Fibroblast of skin of right biceps (primary cell): ENCODE measurements at regions not wholly inside any gene's neighbourhood (a gene's known extent, or its start where the extent isn't known, plus 50 kb on each side); places are given as distances from the start of the nearest gene placed in this dataset.

ENCODE experiments used
- DNase-seq: peaks from one replicate; pipeline ENCODE4 v3.0.0-alpha.2; 2013

- no peak for DNase-seq
These were observed 133.4 kb downstream of the OLFM1 start for GRCh38 chr9:135220601-135221575.

DNA sequence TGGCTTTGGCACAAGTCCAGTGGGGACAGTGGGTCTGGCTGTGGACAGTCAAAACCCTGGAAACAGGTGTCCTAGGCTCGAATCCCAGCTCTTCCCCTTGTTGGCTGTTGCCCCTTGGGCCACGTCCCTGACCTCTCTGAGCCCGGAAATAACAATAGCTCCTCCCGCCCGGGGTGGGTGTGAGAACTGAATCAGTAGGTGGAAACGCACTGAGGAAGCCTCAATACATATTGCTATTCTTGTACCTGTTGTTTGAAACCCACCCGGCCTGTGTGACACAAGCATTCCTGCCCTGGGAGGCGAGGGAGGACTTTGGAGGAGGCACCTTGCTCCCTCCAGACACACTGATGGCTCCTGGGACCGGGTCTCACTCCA is 134.1 kb downstream of the OLFM1 start:
- DNase-seq = no peak

DNA sequence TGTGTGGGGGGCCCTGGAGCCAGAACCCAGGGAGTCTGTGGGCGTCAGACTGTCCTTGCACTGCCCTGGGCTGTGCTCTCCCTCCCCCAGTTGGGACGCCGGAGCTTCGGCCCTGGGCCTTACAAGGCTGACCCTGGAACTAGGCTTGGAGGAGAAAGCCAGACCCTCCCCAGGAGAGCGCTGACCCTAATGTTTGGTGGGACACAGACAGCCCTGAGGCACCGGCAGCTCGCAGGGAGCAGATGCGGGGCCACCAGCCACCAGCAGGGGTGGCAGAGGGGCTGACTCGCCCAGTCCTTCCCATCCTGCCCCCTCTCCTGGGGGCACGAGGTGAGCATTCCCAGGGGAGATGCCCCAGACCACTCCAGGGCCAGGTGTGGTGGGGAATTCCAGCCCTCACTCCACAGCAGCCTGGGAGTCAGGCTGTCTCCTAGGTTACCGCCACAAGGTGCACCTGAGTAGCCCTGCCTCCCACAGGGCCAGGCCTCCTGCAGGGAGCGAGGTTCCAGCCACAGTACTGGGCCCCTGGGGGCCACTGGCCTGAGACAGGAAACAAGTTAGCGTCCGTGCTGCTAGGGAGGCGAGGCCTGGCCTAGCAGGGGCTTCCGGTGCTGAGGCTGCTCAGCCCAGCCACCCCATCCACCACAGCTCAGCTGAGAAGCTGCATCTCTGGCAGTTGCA is 134.6 kb downstream of the OLFM1 start:
- DNase-seq = no peak

DNA sequence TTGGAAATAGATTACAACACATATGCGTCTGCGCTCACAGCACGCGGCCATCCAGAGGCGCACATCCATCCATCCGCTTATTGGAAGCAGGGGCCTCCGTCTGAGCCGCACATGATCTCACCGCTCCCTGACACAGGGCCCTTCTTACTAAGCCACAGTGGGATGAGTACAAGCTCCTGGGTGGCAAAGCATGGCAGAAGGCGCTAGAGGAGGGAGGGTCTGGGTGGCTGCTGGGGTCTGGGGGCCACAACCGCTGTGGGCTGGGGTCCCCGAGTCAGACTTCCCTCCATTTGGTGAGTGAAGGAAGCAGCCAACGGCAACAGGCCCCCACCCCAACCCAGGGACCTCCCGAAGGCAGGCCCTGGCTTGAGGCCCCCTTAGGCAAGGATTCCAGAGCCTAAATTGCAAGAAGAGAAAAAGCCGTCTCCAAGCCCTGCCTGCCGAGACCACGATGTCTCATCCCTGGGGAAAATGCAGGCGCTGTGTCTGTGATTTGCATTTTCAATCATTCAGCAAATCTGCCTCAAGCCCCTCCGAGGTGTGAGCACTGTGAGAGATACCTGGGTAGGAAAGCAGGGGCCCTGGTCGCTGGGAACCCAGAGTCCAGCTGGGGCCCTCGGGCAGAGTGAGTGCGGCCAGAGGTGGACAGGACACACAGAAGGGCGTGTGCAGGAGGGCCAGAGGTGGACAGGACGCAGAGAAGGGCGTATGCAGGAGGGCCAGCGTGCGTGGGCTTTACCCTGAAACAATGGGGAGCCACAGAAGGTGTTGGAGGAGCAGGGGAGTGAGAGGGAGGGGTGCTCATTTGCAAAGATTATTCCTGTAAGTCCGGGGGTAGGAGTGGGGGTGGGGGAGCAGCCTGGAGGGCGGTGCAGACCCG is 135.7 kb downstream of the OLFM1 start:
- DNase-seq = no peak

DNA sequence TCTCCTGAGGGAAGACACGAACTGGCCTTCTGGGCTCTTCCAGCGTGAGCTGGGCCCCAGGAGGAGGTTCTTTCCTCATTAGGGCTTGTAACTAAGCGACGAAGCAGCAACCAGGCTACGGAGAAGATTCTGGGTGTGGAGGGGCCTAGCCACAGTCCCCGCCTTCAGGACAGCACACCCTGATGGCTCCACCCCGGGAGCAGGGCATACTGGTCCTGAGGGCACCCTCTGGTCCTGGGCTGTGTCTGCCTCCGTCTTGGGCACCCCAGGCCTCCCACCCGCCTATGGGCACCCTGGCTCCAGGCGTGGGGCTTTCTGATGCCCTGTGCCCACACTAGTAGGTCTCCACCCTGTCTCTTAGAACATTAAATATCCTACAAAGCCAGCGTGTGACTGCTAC is 136.4 kb downstream of the OLFM1 start:
- DNase-seq = no peak

GRCh38 chr9:135224286-135224877 is 136.9 kb downstream of the OLFM1 start:
- no peak for DNase-seq

GRCh38 chr9:135224921-135225541 is 137.6 kb downstream of the OLFM1 start:
- no peak for DNase-seq

DNA sequence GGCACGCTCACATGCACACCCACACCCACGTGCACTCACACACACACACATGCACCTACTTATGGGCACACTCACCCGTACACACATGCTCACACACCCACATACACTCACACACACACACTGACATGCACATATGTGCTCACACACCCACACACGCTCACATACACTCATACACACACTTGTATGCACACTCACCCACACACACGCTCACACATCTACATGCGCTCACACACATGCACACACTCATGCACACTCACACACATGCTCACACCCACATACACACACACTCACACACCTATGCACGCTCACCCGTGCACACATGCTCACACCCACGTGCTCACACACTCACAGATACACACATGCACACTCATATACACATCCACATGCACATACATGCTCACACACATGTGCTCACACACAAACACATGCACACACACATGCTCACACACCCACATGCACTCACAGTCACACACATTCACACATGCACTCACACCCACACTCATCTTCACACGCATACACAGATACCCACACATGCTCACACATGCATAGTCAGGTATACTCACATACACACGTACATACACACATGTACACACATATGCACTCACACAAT is 138.3 kb downstream of the OLFM1 start:
- DNase-seq = no peak

DNA sequence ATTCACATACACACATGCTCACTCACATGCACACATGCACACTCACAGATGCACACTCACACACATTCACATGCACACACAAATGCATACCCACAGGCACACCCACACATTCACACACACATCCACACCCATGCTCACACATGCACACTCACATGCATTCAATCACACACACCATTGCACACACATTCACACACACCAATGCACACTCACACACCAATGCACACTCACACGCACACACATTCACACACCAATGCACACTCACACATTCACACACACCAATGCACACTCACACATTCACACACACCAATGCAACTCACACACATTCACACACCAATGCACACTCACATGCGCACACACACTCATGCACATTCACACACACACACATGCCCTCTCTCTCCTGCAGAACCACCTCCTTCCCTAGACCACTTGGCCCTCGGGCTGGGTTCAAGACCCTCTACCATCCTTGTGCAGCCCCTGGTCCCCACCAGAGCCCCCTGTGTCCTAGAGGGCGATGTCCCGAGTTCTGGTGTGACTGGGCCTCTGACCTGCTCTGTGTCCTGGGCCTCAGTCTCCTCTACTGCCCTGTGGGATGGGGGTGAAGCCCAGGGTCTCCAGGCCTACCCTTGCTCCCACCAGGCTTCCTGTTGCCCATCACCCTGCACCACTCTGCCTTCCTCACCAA is 139.0 kb downstream of the OLFM1 start:
- DNase-seq = no peak

- DNase-seq = no peak
These were observed 140.3 kb downstream of the OLFM1 start for GRCh38 chr9:135227641-135228251.

- DNase-seq = no peak
These were observed 141.0 kb downstream of the OLFM1 start for GRCh38 chr9:135228345-135228982.

- DNase-seq = no peak
These were observed 141.6 kb downstream of the OLFM1 start for GRCh38 chr9:135228983-135229625.

DNA sequence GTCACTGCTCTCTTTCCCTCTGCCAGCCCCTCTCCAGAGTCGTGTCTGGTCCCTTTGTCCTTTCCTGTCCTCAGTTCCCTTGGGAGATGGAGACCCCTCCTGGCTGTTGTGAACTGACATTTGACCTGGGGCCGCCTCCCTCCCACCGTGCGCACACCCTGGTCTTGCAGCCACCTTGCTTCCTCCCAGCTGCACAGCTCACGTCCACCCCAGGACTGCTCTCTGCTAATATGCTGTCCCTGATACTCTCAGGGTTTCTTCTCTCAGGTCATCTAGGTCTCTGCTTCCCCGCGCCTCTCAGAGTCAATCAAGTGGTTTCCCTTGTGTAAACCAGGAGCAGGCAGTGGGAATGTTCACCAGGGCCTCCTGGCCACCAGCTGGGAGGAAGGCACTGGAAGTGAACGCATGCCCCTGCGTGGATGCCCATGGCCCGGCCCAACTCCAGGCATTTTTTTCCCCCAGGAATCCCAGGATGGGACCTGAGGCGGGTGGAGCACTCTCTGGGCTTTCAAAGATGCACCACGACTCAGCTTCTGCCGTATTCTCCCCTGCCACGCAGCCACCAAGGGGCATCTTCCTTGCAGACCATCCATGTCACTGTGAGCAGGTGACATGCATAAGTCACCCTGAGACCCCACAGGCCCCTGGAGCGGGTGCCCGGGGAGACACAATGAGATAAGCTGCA is 142.4 kb downstream of the OLFM1 start:
- DNase-seq = no peak

- DNase-seq = no peak
These were observed 142.9 kb downstream of the OLFM1 start for GRCh38 chr9:135230386-135230765.

DNA sequence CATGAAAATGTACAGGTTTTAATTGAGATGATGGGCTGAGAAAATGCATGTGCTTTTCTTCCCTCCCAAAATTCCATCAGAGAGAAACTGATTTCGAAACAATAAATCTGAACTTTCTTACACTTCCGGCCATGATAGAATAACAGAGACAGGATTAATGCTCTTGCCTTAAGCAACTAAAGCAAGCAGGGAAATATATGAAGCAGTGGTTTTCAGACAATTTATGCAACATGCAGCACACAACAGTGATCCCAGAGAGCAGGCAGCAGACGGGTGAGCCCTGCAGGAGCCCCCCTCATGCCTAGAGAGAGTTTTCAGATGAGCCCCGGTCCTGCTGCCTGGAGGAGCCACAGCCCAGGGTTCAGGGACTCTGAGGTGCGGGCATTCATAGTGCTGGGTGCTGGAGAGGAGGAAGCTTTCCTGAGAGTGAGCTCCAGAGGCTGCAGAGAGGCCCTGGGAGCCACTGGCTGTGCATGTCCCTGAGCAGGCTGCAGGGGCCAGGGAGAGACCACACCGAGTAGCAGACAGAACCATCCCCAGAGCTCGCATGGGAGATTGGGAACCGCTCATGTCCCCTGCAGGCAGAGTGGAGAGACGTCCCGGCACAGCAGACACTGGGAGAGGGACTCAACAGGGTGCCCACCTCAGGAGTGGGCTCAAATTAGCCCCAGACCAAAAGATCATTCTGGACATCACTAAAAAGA is 143.5 kb downstream of the OLFM1 start:
- DNase-seq = no peak

GRCh38 chr9:135239100-135239768 is 151.8 kb downstream of the OLFM1 start:
- DNase-seq = no peak

DNA sequence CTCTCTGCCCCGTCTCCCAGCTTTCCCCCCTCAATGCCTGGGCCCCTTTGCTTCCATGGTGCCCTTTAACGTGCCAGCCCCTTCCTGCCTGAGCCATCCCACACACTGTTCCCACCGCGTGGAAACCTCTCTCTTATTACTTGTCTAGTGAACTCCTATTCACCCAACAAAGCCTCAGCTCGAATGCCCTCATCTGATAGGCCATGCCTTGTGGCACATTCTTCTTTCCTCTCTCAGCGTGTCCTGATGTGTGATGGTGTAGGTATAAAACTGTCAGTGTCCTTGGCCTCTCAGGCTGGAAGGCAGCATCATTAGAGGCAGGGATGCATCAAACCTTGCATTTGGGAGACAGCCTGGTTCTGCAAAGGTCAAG is 152.3 kb downstream of the OLFM1 start:
- no peak for DNase-seq

GRCh38 chr9:135240222-135240621 is 152.8 kb downstream of the OLFM1 start:
- no peak for DNase-seq
